Daoy (cell line): ENCODE measurements at regions not wholly inside any gene's neighbourhood (a gene's known extent, or its start where the extent isn't known, plus 50 kb on each side); places are given as distances from the start of the nearest gene placed in this dataset.
A peak's percentile ranks its signal among the peaks of the same experiment; 100 is the strongest.
"Not testable (repeated sequence)": the region's sequence is repeated elsewhere in the genome, so short reads cannot be mapped to it uniquely, and the experiment has no call there.

Source experiments
- DNase-seq: peaks from one replicate; pipeline ENCODE4 v3.0.0-alpha.2; 2015; ENCODE audit warnings: low read depth

DNA sequence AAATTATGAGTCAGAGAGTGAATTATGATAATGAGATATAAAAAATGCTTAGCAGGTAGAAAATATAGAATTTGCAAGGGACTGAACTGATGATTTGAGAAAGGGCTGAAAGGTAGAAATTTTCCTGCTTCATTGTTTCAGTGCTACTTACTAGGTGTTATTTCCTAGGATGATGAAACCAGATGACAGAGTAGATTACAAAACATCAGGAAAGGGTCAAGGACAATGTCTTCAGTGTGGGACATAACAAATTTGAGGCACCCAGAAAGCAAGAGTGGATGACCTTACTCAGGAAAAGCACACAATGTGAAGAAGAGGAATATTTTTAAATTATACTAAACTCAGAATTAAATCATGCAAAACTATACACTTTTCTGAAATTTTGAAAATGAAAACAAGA is 102.1 kb downstream of the SHCBP1 start:
- DNase-seq = no peak

DNA sequence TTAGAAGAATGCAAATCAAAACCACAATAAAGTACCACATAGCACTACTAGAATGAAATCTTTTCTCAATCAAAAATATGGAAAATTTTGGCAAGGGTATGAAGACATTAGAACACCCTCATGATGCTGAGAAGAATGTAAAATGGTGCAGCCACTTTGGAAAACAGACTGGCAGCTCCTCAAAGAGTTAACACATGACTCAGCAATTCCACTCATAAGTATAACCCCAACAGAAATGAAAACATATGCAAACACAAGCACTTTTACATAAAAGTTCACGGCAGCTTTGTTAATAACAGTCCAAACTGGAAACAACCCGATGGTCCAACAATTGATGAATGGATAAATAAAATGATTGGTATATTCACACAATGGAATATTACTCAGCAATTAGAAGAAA is 124.5 kb downstream of the SHCBP1 start:
- DNase-seq = no peak

DNA sequence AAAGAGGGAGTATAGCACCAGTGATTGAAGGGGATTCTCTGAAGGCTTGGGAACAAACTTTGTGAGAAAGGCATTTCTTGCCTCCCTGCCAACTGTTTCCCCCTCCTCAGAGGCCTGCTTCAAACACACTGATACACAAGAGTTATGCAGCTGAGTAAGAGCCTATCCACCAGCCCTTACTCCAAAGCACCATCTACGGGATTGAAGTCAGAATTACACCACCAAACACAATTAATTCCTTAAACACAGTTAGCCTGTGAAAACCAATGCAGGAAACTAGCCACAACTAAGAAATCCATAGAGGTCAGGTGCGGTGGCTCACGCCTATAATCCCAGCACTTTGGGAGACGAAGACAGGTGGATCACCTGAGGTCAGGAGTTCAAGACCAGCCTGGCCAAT is 138.3 kb downstream of the SHCBP1 start:
- DNase-seq = no peak

DNA sequence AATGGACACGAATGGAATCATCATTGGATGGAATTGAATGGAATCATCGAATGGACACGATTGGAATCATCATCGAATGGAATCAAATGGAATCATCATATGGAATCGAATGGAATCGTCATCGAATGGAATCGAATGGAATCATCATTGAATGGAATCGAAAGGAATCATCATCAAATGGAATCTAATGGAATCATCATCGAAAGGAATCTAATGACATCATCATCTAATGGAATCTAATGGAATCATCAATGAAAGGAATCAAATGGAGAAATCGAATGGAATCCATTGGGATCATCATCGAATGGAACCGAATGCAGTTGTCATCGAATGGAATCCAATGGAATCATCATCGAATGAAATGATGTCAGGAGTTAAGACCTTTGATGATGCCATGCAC is 154.9 kb downstream of the SHCBP1 start:
- no peak for DNase-seq

DNA sequence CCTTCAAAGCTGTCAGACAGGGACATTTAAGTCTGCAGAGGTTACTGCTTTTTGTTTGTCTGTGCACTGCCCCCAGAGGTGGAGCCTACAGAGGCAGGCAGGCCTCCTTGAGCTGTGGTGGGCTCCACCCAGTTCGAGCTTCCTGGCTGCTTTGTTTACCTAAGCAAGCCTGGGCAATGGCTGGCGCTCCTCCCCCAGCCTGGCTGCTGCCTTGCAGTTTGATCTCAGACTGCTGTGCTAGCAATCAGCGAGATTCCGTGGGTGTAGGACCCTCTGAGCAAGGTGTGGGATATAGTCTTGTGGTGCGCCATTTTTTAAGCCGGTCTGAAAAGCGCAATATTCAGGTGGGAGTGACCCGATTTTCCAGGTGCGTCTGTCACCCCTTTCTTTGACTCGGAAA is 166.4 kb downstream of the SHCBP1 start:
- not testable (repeated sequence) for DNase-seq

DNA sequence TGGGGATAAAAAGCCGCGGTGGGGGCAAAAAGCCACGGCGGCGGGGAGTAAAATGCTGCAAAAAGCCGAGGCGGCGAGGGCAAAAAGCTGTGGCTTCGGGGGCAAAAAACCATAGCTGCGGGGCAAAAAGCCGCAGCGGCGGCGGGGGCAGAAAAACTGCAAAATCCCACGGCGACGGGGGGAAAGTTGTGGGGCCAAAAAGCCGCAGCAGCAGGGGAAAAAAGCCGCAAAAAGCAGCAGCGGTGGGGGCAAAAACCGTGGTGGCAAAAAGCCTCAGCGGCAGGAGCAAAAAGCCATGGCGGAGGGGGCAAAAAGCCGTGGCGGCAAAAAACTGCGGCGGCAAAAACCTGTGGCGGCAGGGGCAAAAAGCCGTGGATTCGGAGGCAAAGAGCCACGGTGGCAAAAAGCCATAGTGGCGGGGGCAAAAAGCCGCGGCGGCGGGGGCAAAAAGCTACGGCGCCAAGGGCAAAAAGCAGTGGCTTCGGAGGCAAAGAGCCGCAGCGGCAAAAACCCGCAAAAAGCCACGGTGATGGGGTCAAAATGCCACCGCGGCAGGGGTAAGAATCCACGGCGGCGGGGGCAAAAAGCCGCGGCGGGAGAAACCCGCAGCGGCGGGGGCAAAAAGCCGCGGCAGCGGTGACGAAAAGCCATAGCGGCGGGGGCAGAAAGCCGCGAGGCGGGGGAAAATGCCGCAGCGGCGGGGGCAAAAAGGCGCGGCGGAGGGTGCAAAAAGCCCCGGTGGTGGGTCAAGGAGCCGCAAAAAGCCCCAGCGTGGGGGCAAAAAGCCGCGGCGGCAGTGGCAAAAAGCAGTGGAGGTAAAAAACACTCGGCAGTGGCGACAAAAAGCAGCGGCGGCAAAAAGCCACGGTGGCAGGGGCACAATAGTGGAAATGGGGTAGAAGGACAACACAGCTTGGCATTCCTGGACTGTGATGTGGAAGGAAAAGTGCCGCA is 192.8 kb downstream of the SHCBP1 start:
- peak; percentile 1 for DNase-seq

DNA sequence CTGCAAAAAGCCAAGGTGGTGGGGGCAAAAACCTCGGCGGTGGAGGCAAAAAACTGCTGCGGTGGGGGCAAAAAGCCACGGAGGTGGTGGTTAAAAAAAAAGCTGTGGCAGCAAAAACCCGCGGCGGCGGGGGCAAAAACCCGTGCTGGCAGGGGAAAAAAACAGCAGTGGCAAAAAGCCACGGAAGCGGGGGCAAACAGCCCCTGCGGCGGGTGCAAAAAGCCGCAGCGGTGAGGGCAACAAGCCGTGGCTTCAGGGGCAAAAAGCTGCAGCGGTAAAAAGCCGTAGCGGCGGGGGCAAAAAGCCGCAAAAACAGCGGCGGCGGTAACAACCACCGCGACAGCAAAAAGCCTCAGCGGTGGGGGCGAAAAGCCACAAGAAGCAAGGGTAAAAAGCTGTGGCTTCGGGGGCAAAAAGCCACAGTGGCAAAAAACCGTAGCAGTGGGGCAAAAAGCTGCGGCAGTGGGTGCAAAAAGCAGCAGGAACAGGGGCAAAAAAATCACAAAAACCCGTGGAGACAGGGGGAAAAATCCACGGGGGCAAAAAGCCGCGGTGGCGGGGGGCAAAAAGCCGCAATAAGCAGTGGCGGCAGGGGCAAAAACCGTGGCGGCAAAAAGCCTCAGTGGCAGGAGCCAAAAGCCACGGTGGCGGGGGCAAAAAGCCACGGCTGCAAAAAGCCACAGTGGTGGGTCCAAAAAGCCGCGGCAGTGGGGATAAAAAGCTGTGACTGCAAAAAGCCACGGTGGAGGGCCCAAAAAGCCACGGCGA is 193.7 kb downstream of the SHCBP1 start:
- no peak for DNase-seq

DNA sequence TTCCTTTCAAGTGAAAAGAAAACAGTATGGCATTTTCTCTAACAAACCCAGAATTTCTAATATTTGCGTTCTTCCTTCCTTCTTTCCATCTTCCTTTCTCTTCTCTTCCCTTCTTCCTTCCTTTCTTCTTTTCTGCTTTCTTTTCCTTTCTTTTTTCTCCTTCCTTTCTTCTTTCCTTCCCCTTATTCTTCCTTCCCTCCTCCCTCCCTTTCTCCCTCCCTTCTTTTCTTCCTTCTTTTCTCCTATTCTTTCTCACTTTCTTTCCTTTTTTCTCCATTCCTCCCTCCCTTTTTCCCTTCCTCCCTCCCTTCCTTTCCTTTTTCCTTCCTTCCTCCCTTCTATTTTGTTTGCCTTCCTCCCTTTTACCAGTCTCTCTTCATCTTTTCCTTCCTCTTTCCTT is 194.8 kb downstream of the SHCBP1 start:
- no peak for DNase-seq

DNA sequence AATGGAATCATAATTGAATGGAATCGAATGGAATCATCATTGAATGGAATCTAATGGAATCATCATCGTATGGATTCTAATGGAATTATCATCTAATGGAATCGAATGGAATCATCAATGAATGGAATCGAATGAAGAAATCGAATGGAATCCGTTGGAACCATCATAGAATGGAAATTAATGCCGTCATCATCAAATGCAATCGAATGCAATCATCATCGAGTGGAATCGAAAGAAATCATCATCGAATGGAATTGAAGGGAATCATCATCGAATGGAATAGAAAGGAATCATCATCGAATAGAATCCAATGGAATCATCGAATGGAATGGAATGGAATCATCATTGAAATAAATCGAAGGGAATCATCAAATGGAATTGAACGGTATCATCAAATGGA is 217.2 kb downstream of the SHCBP1 start:
- no peak for DNase-seq

DNA sequence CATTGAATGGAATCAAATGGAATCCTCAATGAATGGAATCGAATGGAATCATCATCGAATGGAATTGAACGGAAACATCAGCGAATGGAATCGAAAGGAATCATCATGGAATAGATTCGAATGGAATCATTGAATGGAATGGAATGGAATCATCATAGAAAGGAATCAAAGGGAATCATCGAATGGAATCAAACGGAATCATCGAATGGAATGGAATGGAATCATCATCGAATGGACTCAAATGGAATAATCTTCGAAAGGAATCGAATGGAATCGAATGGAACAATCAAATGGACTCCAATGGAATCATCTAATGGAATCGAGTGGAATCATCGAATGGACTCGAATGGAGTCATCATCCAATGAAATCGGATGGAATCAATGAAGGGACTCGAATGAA is 222.6 kb downstream of the SHCBP1 start:
- not testable (repeated sequence) for DNase-seq

DNA sequence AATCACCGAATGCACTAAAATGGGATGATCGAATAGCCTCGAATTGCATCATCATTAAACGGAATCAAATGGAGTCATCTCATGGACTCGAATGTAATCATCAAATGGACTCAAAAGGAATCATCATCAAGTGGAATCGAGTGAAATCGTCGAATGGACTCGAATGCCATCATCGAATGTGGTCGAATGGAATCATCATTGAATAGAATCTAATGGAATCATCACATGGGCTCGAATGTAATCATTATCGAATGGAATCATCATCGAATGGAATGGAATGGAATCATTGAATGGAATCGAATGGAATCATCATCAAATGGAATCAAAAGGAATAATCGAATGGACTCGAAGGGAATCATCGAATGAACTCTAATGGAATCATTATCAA is 224.3 kb downstream of the SHCBP1 start:
- DNase-seq = not testable (repeated sequence)

DNA sequence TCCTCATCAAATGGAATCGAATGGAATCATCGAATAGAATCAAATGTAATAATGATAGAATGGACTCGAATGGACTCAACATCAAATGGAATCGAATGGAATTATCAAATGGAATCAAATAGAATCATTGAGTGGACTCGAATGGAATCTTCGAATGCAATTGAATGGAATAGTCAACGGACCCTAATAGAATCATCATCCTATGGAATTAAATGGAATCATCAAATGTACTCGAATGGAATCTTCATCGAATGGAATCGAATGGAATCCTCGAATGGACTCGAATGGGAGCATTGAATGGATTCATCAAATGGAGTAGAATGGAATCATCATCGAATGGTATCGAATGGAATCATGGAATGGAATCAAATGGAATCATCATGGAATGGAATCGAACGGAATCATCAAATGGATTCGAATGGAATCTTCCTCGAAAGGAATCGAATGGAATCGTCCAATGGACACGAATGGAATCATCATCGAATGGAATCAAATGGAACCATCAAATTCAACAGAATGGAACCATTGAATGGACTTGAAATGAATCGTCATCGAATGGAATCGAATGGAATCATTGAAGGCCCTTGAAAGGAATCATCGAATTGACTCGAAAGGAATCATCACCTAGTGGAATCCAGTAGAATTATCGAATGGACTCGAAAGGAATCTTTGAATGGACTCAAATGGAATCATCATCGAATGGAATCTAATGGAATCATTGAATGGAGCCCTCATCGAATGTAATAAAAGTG is 224.9 kb downstream of the SHCBP1 start:
- DNase-seq = not testable (repeated sequence)

DNA sequence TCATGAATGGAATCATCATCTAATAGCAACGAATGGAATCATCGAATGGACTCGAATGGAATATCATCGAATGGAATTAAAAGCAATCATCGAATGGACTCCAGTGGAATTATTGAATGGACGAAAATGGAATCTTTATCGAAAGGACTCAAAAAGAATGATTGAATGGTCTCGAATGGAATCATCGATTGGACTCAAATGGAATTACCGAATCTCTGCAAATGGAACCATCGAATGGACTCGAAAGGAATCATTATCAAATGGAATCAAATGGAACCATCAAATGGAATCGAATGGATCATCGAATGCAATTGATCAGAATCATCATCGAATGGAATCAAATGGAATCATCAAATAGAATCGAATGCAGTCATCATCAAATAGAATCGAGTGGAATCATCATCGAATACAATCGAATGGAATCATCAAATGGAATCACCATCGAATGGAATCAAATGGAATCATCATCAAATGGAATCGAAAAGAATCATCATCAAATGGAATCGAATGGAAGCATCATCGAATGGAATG is 225.7 kb downstream of the SHCBP1 start:
- not testable (repeated sequence) for DNase-seq

DNA sequence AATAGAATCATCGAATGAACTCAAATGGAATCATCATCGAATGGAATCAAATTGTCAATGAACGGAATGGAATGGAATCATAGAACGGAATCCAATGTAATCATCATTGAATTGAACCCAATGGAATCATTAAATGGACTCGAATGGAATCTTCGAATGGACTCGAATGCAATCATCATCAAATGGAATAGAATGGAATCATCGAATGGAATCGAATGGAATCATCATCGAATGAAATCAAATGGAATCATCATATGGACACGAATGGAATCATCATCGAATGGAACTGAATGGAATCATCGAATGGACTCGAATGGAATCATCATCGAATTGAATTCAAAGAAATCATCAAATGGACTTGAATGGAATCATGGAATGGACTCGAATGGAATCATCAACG is 226.2 kb downstream of the SHCBP1 start:
- DNase-seq = not testable (repeated sequence)

DNA sequence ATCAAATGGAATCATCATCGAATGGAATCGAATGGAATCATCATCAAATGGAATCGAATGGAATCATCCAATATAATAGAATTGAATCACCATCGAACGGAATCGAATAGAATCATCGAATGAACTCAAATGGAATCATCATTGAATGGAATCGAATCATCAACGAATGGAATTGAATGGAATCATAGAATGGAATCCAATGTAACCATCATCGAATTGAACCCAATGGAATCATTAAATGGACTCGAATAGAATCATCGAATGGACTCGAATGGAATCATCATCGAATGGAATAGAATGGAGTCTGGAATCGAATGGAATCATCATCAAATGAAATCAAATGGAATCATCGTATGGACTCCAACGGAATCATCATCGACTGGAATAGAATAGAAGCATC is 227.0 kb downstream of the SHCBP1 start:
- not testable (repeated sequence) for DNase-seq

DNA sequence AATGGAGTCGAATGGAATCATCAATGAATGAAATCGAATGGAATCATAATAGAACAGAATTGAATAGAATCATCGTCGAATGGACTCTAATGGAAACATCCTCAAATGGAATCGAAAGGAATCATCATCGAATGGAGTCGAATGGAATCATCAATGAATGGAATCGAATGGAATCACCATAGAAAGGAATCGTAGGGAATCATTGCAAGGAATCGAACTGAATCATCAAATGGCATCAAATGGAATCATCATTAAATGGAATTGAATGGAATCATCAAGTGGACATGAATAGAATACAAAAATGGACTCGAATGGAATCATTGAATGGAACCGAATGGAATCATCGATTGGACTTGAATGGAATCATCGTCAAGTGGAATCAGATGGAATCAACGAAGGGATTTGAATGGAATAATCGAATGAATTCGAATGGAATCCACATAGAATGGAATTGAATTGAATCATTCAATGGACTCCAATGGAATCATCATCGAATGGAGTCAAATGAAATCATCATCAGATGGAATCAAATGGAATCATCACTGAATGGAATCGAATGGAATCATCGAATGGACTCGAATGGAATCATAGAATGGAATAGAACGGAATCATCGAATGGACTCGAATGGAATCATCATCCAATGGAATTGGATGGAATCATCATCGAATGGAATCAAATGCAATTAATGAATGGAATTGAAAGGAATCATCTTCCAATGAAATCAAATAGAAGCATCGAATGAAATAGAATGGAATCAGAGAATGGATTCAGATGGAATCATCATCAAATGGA is 228.1 kb downstream of the SHCBP1 start:
- DNase-seq = not testable (repeated sequence)

DNA sequence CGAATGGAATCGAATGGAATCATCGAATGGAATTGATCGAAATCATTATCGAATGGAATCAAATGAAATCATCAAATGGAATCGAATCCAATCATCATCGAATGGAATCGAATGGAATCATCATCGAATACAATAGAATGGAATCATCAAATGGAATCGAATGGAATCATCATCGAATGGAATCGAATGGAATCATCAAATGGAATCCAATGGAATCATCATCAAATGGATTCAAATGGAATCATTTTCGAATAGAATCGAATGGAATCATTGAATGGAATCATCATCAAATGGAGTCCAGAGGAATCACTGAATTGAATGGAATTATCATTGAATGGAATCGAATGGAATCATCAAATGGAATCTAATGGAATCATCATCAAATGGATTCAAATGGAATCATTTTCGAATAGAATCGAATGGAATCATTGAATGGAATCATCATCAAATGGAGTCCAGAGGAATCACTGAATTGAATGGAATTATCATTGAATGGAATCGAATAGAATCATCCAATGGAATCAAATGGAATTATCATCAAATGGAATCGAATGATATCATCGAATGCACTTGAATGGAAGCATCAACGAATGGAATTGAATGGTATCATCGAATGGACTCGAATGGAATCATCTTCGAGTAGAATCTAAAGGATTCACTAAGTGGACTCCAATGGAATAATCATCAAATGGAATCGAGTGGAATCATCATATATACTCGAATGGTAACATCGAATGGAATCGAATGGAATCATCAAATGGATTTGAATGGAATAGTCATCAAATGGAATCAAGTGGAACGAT is 230.3 kb downstream of the SHCBP1 start:
- not testable (repeated sequence) for DNase-seq

DNA sequence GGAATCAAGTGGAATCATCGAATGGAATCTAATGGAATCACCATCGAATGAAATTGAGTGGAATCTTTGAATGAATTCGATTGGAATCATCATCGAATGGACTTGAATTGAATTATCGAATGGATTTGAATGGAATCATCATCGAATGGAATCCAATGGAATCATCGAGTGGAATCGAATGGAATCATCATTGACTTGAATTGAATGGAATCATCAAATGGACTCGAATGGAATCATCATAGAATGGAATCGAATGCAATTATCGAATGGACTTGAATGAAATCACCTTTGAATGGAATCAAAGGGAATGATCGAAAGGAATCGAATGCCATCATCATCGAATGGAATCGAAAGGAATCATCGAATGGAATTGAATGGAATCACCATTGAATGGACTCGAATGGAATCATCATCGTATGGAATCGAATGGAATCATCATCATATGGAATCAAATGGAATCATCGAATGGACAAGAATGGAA is 231.6 kb downstream of the SHCBP1 start:
- DNase-seq = peak; percentile 39

DNA sequence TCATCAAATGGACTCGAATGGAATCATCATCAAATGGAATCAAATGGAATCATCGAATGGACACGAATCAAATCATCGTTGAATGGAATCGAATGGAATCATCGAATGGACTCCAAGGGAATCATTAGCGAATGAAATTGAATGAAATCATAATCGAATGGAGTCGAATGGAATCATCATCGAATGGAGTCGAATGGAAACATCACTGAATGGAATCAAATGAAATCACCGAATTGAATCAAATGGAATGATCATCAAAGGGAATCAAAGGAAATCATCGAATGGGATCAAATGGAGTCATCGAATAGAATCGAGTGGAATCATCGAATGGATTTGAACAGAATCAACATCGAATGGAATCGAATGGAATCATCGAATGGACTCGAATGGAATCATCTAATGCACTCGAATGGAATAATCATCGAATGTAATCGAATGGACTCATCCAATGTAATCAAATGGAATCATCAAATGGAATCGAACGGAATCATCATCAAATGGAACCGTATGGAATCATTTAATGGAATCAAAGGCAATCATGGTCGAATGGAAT is 232.2 kb downstream of the SHCBP1 start:
- not testable (repeated sequence) for DNase-seq

DNA sequence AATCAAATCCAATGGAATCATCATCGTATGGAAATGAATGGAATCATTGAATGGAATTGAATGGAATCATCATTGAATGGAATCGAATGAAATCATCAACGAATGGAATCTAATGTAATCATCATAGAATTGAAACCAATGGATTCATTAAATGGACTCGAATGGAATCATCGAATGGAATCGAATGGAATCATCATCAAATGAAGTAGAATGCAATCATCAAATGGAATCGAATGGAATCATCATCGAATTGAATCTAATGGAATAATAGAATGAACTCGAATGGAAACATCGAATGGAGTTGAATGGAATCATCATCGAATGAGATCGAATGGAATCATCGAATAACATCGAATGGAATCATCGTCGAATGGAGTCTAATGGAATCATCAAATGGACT is 232.8 kb downstream of the SHCBP1 start:
- DNase-seq = not testable (repeated sequence)
